ENCODE measurements at regions not wholly inside any gene's neighbourhood (a gene's known extent, or its start where the extent isn't known, plus 50 kb on each side); places are given as distances from the start of the nearest gene placed in this dataset.

DNA sequence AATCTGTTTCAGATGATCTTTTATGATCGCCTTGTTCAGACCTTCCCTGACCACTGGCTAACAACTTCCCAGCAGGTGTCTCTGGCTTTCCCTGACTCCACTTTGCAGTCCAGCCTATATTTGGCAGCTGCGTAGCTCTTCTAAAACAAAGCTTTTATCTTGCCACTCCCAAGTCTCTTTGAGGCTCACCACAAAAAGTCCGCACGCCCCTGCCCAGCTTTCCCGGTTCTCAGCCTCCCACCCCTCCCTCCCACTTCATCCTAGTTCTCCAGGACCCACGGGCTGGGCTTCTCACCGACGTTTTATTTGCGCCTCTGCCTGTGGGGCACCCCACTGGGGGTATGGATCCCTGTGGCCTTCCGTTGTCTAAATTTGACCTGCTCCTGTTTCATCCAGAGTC, 58.9 kb upstream of the USP6NL start:
- POLR2A ChIA-PET (ENCODE audit: unreplicated experiment): no interaction called here
- dilution Hi-C loops (cut with HindIII; ENCODE audit: low sequenced_read_pairs, unreplicated experiment) (no loop called here), in situ Hi-C loops (cut with MboI; ENCODE audit: low sequenced_read_pairs) (no loop called here), intact Hi-C loops (cut with micrococcal nuclease) (no loop called here)
- Histone ChIP-seq H2BK15ac (ENCODE audit: low read depth, low read length) (no peak overlapping the region), H2BK120ac (ENCODE audit: low read depth, low read length) (no peak overlapping the region), H3K9me1 (ENCODE audit: insufficient read depth, low read length) (no peaks in the 10 kb centered on the region), H3K36me3 (ENCODE audit: control insufficient read depth, insufficient read depth, low read length) (no peaks in the 10 kb centered on the region), H2AK5ac (ENCODE audit: low read depth, low read length) (no peak overlapping the region), H2AFZ (replicated peaks; ENCODE audit: low read length, poor library complexity) (no peak overlapping the region), H3K4me3 (ENCODE audit: insufficient read depth, low read depth, low read length) (no peak overlapping the region), H3K9me3 (ENCODE audit: control insufficient read depth, insufficient read depth, low read length) (no peaks in the 10 kb centered on the region), H4K8ac (ENCODE audit: low read depth in 2 of 2, low read length in 2 of 2) (no peak overlapping the region), H3K79me1 (ENCODE audit: low read depth in 1 of 2, low read length in 2 of 2) (no peaks in the 10 kb centered on the region), H3K4me1 (ENCODE audit: control insufficient read depth, insufficient read depth, low read length) (no peaks in the 10 kb centered on the region), H3K27ac (ENCODE audit: insufficient read depth, low read length) (no peak overlapping the region), H4K5ac (ENCODE audit: low read depth, low read length) (no peak overlapping the region), H3K23ac (ENCODE audit: low read depth, low read length) (no peak overlapping the region), H3K14ac (replicated peaks; ENCODE audit: low read depth, low read length) (no peak overlapping the region), H3K9ac (ENCODE audit: low read depth, low read length) (no peak overlapping the region), H3K4ac (ENCODE audit: low read depth, low read length) (no peak overlapping the region), H3K18ac (ENCODE audit: low read depth, low read length) (no peak overlapping the region), H4K20me1 (ENCODE audit: insufficient read depth, low read length) (no peaks in the 10 kb centered on the region), H3K27me3 (ENCODE audit: control insufficient read depth, insufficient read depth, low read length) (peaks cover 10% of the 10 kb centered on the region), H2BK20ac (ENCODE audit: low read depth, low read length) (no peak overlapping the region), H3K4me2 (ENCODE audit: low read depth, low read length) (no peak overlapping the region), H3K56ac (ENCODE audit: extremely low read depth, insufficient read depth, low read length) (no peak overlapping the region), H2BK5ac (ENCODE audit: low read depth, low read length, poor library complexity, severe bottlenecking) (no peak overlapping the region), H4K91ac (ENCODE audit: insufficient read depth, low read depth, low read length) (no peak overlapping the region), H2AK9ac (replicated peaks; ENCODE audit: low read depth, low read length, poor library complexity) (no peak overlapping the region)
- WGBS, 2 experiments (ENCODE audit: extremely low coverage in 2 of 2, insufficient read length in 1 of 2): 55% methylated on average over 7 of the region's 10 CpGs; no CpG with 5 or more reads in 1 of the 2 experiments
- no TSS peak for BruUV-seq (replicated peaks)
- DNase-seq (no peak), ATAC-seq (ENCODE audit: low read depth) (no peak)
- CTCF ChIA-PET: no interaction called here
- TF ChIP-seq FOS (IDR thresholded peaks at IDR 0.05; ENCODE audit: low read depth, low read length) (no peak), SMC3 (IDR thresholded peaks at IDR 0.05; ENCODE audit: low read depth, low read length) (no peak), POLR2A (IDR thresholded peaks at IDR 0.05; ENCODE audit: low read depth, low read length) (no peak), NFE2L2 (IDR thresholded peaks at IDR 0.05; ENCODE audit: low read depth, low read length) (no peak), CHD1 (IDR thresholded peaks at IDR 0.05; ENCODE audit: low read depth, low read length) (no peak), MAZ (IDR thresholded peaks at IDR 0.05; ENCODE audit: borderline replicate concordance, low read depth, low read length) (no peak)
- TF ChIP-seq, protein P1, sequence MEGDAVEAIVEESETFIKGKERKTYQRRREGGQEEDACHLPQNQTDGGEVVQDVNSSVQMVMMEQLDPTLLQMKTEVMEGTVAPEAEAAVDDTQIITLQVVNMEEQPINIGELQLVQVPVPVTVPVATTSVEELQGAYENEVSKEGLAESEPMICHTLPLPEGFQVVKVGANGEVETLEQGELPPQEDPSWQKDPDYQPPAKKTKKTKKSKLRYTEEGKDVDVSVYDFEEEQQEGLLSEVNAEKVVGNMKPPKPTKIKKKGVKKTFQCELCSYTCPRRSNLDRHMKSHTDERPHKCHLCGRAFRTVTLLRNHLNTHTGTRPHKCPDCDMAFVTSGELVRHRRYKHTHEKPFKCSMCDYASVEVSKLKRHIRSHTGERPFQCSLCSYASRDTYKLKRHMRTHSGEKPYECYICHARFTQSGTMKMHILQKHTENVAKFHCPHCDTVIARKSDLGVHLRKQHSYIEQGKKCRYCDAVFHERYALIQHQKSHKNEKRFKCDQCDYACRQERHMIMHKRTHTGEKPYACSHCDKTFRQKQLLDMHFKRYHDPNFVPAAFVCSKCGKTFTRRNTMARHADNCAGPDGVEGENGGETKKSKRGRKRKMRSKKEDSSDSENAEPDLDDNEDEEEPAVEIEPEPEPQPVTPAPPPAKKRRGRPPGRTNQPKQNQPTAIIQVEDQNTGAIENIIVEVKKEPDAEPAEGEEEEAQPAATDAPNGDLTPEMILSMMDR (conservative IDR thresholded peaks at IDR 0.05; ENCODE audit: low read depth, low read length): no peak
- TF ChIP-seq, protein P2, sequence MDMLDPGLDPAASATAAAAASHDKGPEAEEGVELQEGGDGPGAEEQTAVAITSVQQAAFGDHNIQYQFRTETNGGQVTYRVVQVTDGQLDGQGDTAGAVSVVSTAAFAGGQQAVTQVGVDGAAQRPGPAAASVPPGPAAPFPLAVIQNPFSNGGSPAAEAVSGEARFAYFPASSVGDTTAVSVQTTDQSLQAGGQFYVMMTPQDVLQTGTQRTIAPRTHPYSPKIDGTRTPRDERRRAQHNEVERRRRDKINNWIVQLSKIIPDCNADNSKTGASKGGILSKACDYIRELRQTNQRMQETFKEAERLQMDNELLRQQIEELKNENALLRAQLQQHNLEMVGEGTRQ (IDR thresholded peaks at IDR 0.05; ENCODE audit: low read depth, low read length): no peak
